HEK293 (cell line): ENCODE measurements at regions not wholly inside any gene's neighbourhood (a gene's known extent, or its start where the extent isn't known, plus 50 kb on each side); places are given as distances from the start of the nearest gene placed in this dataset.

ENCODE experiments used
- CTCF ChIA-PET: fragments of 350-600 bp; formaldehyde crosslinking; extraction: SDS; loops from one replicate; lab custom pipeline; 2021; ENCODE audit warnings: antibody characterized with exemption; lab: Yijun Ruan, JAX
- POLR2A ChIA-PET: fragments of 300-600 bp; formaldehyde crosslinking; extraction: SDS; loops from one replicate; lab custom pipeline; 2020; ENCODE audit warnings: antibody characterized with exemption, inconsistent platforms; lab: Yijun Ruan, JAX
- H3K27ac ChIP-seq: fragments of 200-500 bp; sonication (Bioruptor generic); 2 replicates; pipeline ENCODE4 v1.5.1; 2014; ENCODE audit warnings: low read depth, low read length, control low read depth, inconsistent platforms; ENCODE audit errors: extremely low read depth
- H3K36me3 ChIP-seq, 2 experiments: fragments of 200-500 bp in 1 of 2; sonication (Bioruptor generic) in 1 of 2; 1 replicate in 1 of 2; 2 replicates in 1 of 2; pipeline ENCODE4 v1.5.1; 2014 to 2017; ENCODE audit warnings: inconsistent platforms in 2 of 2, low read length in 2 of 2; ENCODE audit not compliant: control insufficient read depth in 2 of 2, insufficient read depth in 1 of 2
- H3K4me1 ChIP-seq: fragments of 200-500 bp; sonication (Bioruptor generic); 2 replicates; pipeline ENCODE4 v1.5.1; 2014; ENCODE audit warnings: mild to moderate bottlenecking, low read length, inconsistent platforms; ENCODE audit not compliant: control insufficient read depth, insufficient read depth
- H3K4me3 ChIP-seq: 2 replicates; pipeline ENCODE4 v1.5.1; 2011; ENCODE audit warnings: low read depth, mild to moderate bottlenecking, control low read depth, low read length, moderate library complexity
- H3K9me3 ChIP-seq: fragments of 200-500 bp; sonication (Bioruptor generic); 2 replicates; pipeline ENCODE4 v1.5.1; 2014; ENCODE audit warnings: low read depth, low read length, inconsistent platforms; ENCODE audit not compliant: control insufficient read depth, insufficient read depth
- HOXC10 ChIP-seq: sonication (generic); formaldehyde crosslinking; IDR thresholded peaks from 2 replicates; pipeline ENCODE4 v1.8.1; 2023; ENCODE audit warnings: mild to moderate bottlenecking, missing genetic modification reagents
- IKZF3 ChIP-seq: fragments of 450-650 bp; IDR thresholded peaks from 2 replicates; pipeline ENCODE4 v1.5.0; 2018; ENCODE audit warnings: missing biosample characterization, mild to moderate bottlenecking, missing genetic modification characterization, moderate library complexity
- KLF9 ChIP-seq: fragments of 450-650 bp; formaldehyde crosslinking; IDR thresholded peaks from 2 replicates; pipeline ENCODE4 v1.5.1; 2016; ENCODE audit warnings: missing biosample characterization, missing genetic modification characterization, low read depth
- OVOL3 ChIP-seq: fragments of 450-650 bp; formaldehyde crosslinking; IDR thresholded peaks from 2 replicates; pipeline ENCODE4 v1.5.1; 2016; ENCODE audit warnings: missing biosample characterization, missing genetic modification characterization
- ZBTB20 ChIP-seq: fragments of 450-650 bp; formaldehyde crosslinking; IDR thresholded peaks from 2 replicates; pipeline ENCODE4 v1.5.1; 2016; ENCODE audit warnings: missing biosample characterization, missing genetic modification characterization
- ZNF138 ChIP-seq: fragments of 450-650 bp; formaldehyde crosslinking; IDR thresholded peaks from 2 replicates; pipeline ENCODE4 v1.5.1; 2016; ENCODE audit warnings: missing biosample characterization, missing genetic modification characterization, borderline replicate concordance
- ZNF211 ChIP-seq: fragments of 450-650 bp; formaldehyde crosslinking; IDR thresholded peaks from 2 replicates; pipeline ENCODE4 v1.5.1; 2016; ENCODE audit warnings: low read depth, missing biosample characterization, missing genetic modification characterization
- ZNF221 ChIP-seq: fragments of 450-650 bp; formaldehyde crosslinking; IDR thresholded peaks from 2 replicates; pipeline ENCODE4 v1.5.1; 2017; ENCODE audit warnings: missing biosample characterization, missing genetic modification characterization, borderline replicate concordance
- ZNF266 ChIP-seq: fragments of 450-650 bp; formaldehyde crosslinking; IDR thresholded peaks from 2 replicates; pipeline ENCODE4 v1.5.1; 2016; ENCODE audit warnings: missing biosample characterization, missing genetic modification characterization, low read depth
- ZNF501 ChIP-seq: fragments of 450-650 bp; formaldehyde crosslinking; IDR thresholded peaks from 2 replicates; pipeline ENCODE4 v1.5.1; 2016; ENCODE audit warnings: missing biosample characterization, missing genetic modification characterization
- ZNF555 ChIP-seq: fragments of 450-650 bp; formaldehyde crosslinking; conservative IDR thresholded peaks from 2 replicates; pipeline ENCODE4 v1.5.1; 2017; ENCODE audit warnings: missing biosample characterization, mild to moderate bottlenecking, missing genetic modification characterization, inconsistent platforms
- ZNF623 ChIP-seq: fragments of 450-650 bp; formaldehyde crosslinking; IDR thresholded peaks from 2 replicates; pipeline ENCODE4 v1.5.1; 2016; ENCODE audit warnings: missing biosample characterization, missing genetic modification characterization
- ZNF624 ChIP-seq: fragments of 450-650 bp; formaldehyde crosslinking; IDR thresholded peaks from 2 replicates; pipeline ENCODE4 v1.5.1; 2017; ENCODE audit warnings: missing biosample characterization, missing genetic modification characterization
- ZSCAN30 ChIP-seq: fragments of 450-650 bp; IDR thresholded peaks from 2 replicates; pipeline ENCODE4 v1.5.1; 2018; ENCODE audit warnings: missing biosample characterization, mild to moderate bottlenecking, missing genetic modification characterization, moderate library complexity
- TF ChIP-seq, protein P1 (sequence below): fragments of 450-650 bp; formaldehyde crosslinking; IDR thresholded peaks from 2 replicates; pipeline ENCODE4 v1.5.1; 2017; ENCODE audit warnings: missing biosample characterization, mild to moderate bottlenecking, missing genetic modification characterization, moderate library complexity
- TF ChIP-seq, protein P2 (sequence below): fragments of 450-650 bp; formaldehyde crosslinking; IDR thresholded peaks from 2 replicates; pipeline ENCODE4 v1.5.0; 2017; ENCODE audit warnings: missing biosample characterization, missing genetic modification characterization, borderline replicate concordance
- TF ChIP-seq, protein P3 (sequence below): fragments of 450-650 bp; IDR thresholded peaks from 2 replicates; pipeline ENCODE4 v1.5.1; 2018; ENCODE audit warnings: missing biosample characterization, missing genetic modification characterization
- TF ChIP-seq, protein P4 (sequence below): fragments of 450-650 bp; formaldehyde crosslinking; IDR thresholded peaks from 2 replicates; pipeline ENCODE4 v1.5.1; 2017; ENCODE audit warnings: missing biosample characterization, missing genetic modification characterization
- TF ChIP-seq, protein P5 (sequence below): fragments of 450-650 bp; formaldehyde crosslinking; IDR thresholded peaks from 2 replicates; pipeline ENCODE4 v1.5.1; 2016; ENCODE audit warnings: missing biosample characterization, missing genetic modification characterization

DNA sequence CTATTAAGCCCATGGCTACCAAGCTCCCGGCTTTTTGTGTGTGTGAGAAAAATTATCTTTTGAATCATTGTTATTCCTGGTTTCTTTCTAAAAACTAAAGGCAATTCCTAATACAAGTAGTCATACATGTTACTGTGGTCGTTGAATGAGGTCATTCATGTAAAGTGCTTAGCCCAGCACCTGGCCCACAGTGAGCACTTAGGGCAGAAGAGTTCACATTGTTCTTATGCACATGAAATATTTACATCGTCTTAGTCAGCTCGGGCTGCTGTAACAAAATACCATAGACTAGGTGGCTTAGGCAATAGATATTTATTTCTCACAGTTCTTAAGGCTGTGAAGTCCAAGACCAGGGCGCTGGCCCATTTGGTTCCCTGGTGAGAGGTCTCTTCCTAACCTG is 216.1 kb downstream of the SHQ1 start (continued):
- TF ChIP-seq, protein P1, sequence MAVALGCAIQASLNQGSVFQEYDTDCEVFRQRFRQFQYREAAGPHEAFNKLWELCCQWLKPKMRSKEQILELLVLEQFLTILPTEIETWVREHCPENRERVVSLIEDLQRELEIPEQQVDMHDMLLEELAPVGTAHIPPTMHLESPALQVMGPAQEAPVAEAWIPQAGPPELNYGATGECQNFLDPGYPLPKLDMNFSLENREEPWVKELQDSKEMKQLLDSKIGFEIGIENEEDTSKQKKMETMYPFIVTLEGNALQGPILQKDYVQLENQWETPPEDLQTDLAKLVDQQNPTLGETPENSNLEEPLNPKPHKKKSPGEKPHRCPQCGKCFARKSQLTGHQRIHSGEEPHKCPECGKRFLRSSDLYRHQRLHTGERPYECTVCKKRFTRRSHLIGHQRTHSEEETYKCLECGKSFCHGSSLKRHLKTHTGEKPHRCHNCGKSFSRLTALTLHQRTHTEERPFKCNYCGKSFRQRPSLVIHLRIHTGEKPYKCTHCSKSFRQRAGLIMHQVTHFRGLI (tag by site-specific recombination) = no peak
- TF ChIP-seq OVOL3 (tag by site-specific recombination) (no peak), ZNF624 (tag by site-specific recombination) (no peak)
- TF ChIP-seq, protein P2, sequence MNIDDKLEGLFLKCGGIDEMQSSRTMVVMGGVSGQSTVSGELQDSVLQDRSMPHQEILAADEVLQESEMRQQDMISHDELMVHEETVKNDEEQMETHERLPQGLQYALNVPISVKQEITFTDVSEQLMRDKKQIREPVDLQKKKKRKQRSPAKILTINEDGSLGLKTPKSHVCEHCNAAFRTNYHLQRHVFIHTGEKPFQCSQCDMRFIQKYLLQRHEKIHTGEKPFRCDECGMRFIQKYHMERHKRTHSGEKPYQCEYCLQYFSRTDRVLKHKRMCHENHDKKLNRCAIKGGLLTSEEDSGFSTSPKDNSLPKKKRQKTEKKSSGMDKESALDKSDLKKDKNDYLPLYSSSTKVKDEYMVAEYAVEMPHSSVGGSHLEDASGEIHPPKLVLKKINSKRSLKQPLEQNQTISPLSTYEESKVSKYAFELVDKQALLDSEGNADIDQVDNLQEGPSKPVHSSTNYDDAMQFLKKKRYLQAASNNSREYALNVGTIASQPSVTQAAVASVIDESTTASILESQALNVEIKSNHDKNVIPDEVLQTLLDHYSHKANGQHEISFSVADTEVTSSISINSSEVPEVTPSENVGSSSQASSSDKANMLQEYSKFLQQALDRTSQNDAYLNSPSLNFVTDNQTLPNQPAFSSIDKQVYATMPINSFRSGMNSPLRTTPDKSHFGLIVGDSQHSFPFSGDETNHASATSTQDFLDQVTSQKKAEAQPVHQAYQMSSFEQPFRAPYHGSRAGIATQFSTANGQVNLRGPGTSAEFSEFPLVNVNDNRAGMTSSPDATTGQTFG (tag by site-specific recombination) = no peak

DNA sequence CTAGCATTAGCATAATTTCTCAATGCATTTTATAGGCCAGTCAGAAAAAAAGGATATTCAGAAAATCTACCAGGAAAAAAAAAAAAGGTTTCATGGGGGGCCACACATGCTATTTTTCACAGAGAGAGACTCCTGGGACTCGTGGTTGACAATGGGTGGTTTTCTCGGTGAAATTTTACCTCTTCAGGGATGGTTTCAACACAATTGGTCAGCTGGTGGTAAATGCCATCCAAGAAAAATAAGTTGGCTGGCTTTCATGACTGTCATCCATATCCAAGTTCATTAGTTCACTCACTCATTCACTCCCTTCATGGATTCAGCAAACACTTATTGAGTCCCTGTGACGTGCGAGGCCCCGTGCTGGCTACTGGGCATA is 217.3 kb downstream of the SHQ1 start:
- no peaks in the 10 kb centered on the region for H3K36me3 ChIP-seq
- no peak for TF ChIP-seq ZNF555 (tag by site-specific recombination)
- ChIA-PET POLR2A (no interaction called here), CTCF (interaction anchor here (0.6 kb wide), 2 partner anchors 193 to 515 kb away, joined by 4 to 7 read pairs; no protein-coding TSS in a partner anchor)
- H3K4me1 ChIP-seq = no peaks in the 10 kb centered on the region
- H3K27ac ChIP-seq = no peak overlapping the region
- H3K4me3 ChIP-seq = no peak overlapping the region
- H3K9me3 ChIP-seq = no peaks in the 10 kb centered on the region

DNA sequence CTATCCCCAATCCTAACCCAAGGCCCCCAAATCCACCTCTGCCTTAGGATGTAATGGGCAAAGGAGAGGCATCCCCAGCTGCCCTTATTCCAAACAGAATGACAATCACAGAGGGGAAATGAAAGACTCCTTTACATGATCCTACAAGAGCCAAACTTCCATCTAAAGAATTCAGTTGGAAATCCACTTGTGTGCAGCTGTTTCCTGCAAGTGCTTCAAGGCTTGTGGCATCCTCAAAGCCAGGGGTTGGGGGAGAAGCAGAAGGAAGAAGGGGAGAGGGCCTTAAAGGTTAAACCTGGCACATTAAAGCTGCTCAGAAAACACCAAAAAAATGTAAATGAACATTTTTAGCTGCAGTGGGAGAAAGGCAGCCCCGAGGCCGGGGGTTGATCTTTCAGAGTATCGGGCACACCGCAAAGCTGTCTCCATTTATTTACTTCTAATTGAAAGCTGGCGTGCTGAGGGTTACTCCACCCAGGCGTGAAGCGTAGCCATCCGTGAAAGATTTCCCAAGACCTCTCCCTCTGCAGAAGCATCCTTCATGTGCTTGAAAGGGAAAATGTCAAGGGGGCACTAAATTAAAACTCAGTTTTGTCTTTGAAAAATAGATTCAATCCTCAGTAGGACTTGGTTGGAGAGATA is 217.8 kb downstream of the SHQ1 start:
- POLR2A ChIA-PET = no interaction called here
- H3K4me1 ChIP-seq = no peaks in the 10 kb centered on the region
- CTCF ChIA-PET = interaction anchor here (0.6 kb wide), 1 partner anchor 192 kb away, joined by 7 read pairs; no protein-coding TSS in a partner anchor
- no peak overlapping the region for H3K27ac ChIP-seq
- H3K9me3 ChIP-seq = no peaks in the 10 kb centered on the region
- H3K4me3 ChIP-seq = no peak overlapping the region
- no peaks in the 10 kb centered on the region for H3K36me3 ChIP-seq
- TF ChIP-seq, protein P3, sequence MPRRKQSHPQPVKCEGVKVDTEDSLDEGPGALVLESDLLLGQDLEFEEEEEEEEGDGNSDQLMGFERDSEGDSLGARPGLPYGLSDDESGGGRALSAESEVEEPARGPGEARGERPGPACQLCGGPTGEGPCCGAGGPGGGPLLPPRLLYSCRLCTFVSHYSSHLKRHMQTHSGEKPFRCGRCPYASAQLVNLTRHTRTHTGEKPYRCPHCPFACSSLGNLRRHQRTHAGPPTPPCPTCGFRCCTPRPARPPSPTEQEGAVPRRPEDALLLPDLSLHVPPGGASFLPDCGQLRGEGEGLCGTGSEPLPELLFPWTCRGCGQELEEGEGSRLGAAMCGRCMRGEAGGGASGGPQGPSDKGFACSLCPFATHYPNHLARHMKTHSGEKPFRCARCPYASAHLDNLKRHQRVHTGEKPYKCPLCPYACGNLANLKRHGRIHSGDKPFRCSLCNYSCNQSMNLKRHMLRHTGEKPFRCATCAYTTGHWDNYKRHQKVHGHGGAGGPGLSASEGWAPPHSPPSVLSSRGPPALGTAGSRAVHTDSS (tag by site-specific recombination) = no peak
- TF ChIP-seq ZNF138 (tag by site-specific recombination) (no peak), ZNF623 (no peak), ZNF211 (tag by site-specific recombination) (no peak), ZNF266 (tag by site-specific recombination) (no peak), ZBTB20 (tag by site-specific recombination) (no peak), IKZF3 (tag by site-specific recombination) (no peak), ZNF221 (tag by site-specific recombination) (no peak), ZSCAN30 (tag by site-specific recombination) (no peak), ZNF501 (tag by site-specific recombination) (no peak), HOXC10 (CRISPR knock-in tag) (no peak), KLF9 (tag by site-specific recombination) (no peak)
- TF ChIP-seq, protein P2 (tag by site-specific recombination) = no peak
- TF ChIP-seq, protein P4, sequence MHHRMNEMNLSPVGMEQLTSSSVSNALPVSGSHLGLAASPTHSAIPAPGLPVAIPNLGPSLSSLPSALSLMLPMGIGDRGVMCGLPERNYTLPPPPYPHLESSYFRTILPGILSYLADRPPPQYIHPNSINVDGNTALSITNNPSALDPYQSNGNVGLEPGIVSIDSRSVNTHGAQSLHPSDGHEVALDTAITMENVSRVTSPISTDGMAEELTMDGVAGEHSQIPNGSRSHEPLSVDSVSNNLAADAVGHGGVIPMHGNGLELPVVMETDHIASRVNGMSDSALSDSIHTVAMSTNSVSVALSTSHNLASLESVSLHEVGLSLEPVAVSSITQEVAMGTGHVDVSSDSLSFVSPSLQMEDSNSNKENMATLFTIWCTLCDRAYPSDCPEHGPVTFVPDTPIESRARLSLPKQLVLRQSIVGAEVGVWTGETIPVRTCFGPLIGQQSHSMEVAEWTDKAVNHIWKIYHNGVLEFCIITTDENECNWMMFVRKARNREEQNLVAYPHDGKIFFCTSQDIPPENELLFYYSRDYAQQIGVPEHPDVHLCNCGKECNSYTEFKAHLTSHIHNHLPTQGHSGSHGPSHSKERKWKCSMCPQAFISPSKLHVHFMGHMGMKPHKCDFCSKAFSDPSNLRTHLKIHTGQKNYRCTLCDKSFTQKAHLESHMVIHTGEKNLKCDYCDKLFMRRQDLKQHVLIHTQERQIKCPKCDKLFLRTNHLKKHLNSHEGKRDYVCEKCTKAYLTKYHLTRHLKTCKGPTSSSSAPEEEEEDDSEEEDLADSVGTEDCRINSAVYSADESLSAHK (tag by site-specific recombination) = no peak
- TF ChIP-seq, protein P5, sequence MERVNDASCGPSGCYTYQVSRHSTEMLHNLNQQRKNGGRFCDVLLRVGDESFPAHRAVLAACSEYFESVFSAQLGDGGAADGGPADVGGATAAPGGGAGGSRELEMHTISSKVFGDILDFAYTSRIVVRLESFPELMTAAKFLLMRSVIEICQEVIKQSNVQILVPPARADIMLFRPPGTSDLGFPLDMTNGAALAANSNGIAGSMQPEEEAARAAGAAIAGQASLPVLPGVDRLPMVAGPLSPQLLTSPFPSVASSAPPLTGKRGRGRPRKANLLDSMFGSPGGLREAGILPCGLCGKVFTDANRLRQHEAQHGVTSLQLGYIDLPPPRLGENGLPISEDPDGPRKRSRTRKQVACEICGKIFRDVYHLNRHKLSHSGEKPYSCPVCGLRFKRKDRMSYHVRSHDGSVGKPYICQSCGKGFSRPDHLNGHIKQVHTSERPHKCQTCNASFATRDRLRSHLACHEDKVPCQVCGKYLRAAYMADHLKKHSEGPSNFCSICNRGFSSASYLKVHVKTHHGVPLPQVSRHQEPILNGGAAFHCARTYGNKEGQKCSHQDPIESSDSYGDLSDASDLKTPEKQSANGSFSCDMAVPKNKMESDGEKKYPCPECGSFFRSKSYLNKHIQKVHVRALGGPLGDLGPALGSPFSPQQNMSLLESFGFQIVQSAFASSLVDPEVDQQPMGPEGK (tag by site-specific recombination) = no peak
